ENCODE measurements at regions not wholly inside any gene's neighbourhood (a gene's known extent, or its start where the extent isn't known, plus 50 kb on each side); places are given as distances from the start of the nearest gene placed in this dataset.

GRCh38 chr12:19988001-19988400, 380.3 kb upstream of the PDE3A start:
- no peak for DNase-seq
- H3K4me3 Mint-ChIP-seq = no peak overlapping the region
- H3K27ac Mint-ChIP-seq = no peak overlapping the region
- H3K27me3 Mint-ChIP-seq (ENCODE audit: insufficient read depth) = 0 out of 2 replicates have a peak, but pooled peaks cover 2% of the 10 kb centered on the region
- no peaks in the 10 kb centered on the region for H3K4me1 Mint-ChIP-seq (ENCODE audit: low read depth)
- H3K36me3 Mint-ChIP-seq (ENCODE audit: low read depth) = peaks cover 4% of the 10 kb centered on the region; the same call in 1 of the 2 replicates
- H3K9me3 Mint-ChIP-seq = peaks cover 45% of the 10 kb centered on the region
- no peak for TF ChIP-seq CTCF (IDR thresholded peaks at IDR 0.05)

DNA sequence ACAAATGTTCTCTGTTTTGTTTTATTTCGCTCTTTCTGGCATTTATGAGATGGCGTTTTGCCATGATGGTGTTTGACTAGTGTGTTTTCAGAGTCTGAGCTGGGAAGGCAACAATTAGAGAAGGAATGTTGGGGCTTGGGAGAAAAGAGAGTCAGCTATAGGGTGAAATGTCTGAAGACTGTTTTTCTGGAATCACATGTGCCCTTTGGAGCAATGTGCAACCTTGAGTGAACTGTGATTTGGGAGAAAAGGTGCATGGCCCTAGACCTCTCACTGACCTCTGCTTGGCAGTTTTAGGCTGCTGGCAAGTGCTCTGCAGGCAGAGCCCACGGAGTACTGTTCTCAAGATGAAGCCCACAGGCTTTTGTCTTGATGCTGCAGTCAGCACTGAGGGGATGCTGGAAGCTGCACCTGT, 379.9 kb upstream of the PDE3A start:
- Mint-ChIP-seq H3K27me3 (ENCODE audit: insufficient read depth) (0 out of 2 replicates have a peak, but pooled peaks cover 2% of the 10 kb centered on the region), H3K9me3 (peaks cover 45% of the 10 kb centered on the region), H3K27ac (no peak overlapping the region), H3K4me3 (no peak overlapping the region), H3K36me3 (ENCODE audit: low read depth) (peaks cover 4% of the 10 kb centered on the region; the same call in 1 of the 2 replicates), H3K4me1 (ENCODE audit: low read depth) (no peaks in the 10 kb centered on the region)
- DNase-seq = no peak
- TF ChIP-seq CTCF (IDR thresholded peaks at IDR 0.05) = no peak

DNA sequence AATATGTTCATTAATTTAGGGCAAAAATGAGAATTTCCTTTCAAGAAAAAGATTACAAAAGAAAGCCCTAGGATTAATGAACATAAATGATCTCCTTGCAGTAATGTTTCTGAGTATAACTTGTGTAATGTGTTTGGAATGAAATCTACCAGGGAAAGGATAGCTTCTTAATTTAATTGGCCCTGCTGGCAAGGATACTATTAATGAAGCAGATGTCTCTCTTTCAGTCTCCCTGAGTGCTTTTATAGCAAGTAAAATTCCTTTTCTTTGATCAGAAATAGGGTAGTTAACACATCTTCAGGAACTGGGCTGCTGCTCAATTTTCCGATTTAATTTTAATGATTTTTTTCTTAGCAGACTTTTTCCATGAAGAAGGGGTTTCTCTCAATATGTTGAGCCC, 379.4 kb upstream of the PDE3A start:
- Mint-ChIP-seq H3K4me3 (no peak overlapping the region), H3K36me3 (ENCODE audit: low read depth) (peaks cover 4% of the 10 kb centered on the region; the same call in 1 of the 2 replicates), H3K4me1 (ENCODE audit: low read depth) (no peaks in the 10 kb centered on the region), H3K27ac (no peak overlapping the region), H3K9me3 (peaks cover 45% of the 10 kb centered on the region), H3K27me3 (ENCODE audit: insufficient read depth) (0 out of 2 replicates have a peak, but pooled peaks cover 2% of the 10 kb centered on the region)
- no peak for TF ChIP-seq CTCF (IDR thresholded peaks at IDR 0.05)
- DNase-seq = no peak

DNA sequence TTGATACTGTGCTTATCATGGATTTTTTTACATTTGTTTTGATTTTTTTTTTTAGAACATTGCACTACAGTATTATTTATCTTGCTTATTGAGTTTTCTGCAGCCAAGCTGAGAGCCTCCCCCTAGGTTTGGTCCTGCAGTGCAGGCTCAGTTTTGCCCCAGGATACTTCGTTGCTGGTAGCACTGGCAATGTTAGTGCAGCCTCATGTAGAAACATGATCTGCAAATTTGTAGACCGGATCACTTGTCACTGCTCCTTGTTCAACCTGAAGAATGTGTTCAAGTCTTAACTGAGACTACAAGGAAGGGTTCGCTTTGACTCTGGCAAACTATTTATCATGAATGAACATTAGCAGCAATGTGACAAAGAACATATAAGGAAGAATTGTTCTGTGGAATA, 377.2 kb upstream of the PDE3A start:
- peaks cover 40% of the 10 kb centered on the region for H3K9me3 Mint-ChIP-seq
- H3K27ac Mint-ChIP-seq = no peak overlapping the region
- no peaks in the 10 kb centered on the region for H3K4me1 Mint-ChIP-seq (ENCODE audit: low read depth)
- DNase-seq = no peak
- H3K27me3 Mint-ChIP-seq (ENCODE audit: insufficient read depth) = 0 out of 2 replicates have a peak, but pooled peaks cover 2% of the 10 kb centered on the region
- H3K36me3 Mint-ChIP-seq (ENCODE audit: low read depth) = peaks cover 4% of the 10 kb centered on the region; the same call in 1 of the 2 replicates
- no peak for TF ChIP-seq CTCF (IDR thresholded peaks at IDR 0.05)
- no peak overlapping the region for H3K4me3 Mint-ChIP-seq

- no peak for DNase-seq
- Mint-ChIP-seq H3K27me3 (ENCODE audit: insufficient read depth) (no peaks in the 10 kb centered on the region), H3K4me1 (ENCODE audit: low read depth) (no peaks in the 10 kb centered on the region), H3K27ac (no peak overlapping the region), H3K36me3 (ENCODE audit: low read depth) (no peaks in the 10 kb centered on the region), H3K9me3 (peaks cover 35% of the 10 kb centered on the region), H3K4me3 (no peak overlapping the region)
- TF ChIP-seq CTCF (IDR thresholded peaks at IDR 0.05) = no peak
Observed at GRCh38 chr12:19992311-19992710, 376.0 kb upstream of the PDE3A start.

DNA sequence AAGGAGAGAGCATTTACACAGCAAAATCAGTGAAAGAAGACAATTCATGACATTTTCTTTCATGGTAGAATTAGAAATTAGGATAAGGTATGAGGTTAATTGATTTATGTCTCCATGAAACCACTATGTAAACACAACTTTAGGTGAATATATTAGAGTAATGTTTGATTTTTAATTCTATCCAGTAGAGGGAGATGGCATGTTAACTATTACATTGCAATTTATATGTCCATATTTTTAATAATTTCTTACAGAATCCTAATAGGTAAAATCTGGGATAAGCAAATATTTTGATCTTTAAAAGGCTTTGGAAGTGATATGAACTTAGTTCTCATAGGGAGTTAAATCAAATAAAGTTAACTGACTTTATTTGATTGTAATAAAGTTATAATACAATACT, 373.4 kb upstream of the PDE3A start:
- H3K9me3 Mint-ChIP-seq = peaks cover 22% of the 10 kb centered on the region
- DNase-seq = no peak
- no peaks in the 10 kb centered on the region for H3K4me1 Mint-ChIP-seq (ENCODE audit: low read depth)
- no peaks in the 10 kb centered on the region for H3K36me3 Mint-ChIP-seq (ENCODE audit: low read depth)
- H3K4me3 Mint-ChIP-seq = no peak overlapping the region
- no peaks in the 10 kb centered on the region for H3K27me3 Mint-ChIP-seq (ENCODE audit: insufficient read depth)
- TF ChIP-seq CTCF (IDR thresholded peaks at IDR 0.05) = peak; percentile 21; the same call in 1 of the 2 replicates
- no peak overlapping the region for H3K27ac Mint-ChIP-seq
